Stimulated activated CD8-positive, alpha-beta memory T cell treated with anti-CD3 and anti-CD28 coated beads, Interleukin-4, amount 100 ng/mL, for 1 hour (primary cell): ENCODE measurements at regions not wholly inside any gene's neighbourhood (a gene's known extent, or its start where the extent isn't known, plus 50 kb on each side); places are given as distances from the start of the nearest gene placed in this dataset.
"Not testable (repeated sequence)": the region's sequence is repeated elsewhere in the genome, so short reads cannot be mapped to it uniquely, and the experiment has no call there.

ENCODE experiments used
- DNase-seq, 2 donors: peaks; one replicate each; pipeline ENCODE4 v3.0.0-alpha.2; 2020; ENCODE audit warnings: low read depth in 2 of 2, low spot score in 1 of 2

DNA sequence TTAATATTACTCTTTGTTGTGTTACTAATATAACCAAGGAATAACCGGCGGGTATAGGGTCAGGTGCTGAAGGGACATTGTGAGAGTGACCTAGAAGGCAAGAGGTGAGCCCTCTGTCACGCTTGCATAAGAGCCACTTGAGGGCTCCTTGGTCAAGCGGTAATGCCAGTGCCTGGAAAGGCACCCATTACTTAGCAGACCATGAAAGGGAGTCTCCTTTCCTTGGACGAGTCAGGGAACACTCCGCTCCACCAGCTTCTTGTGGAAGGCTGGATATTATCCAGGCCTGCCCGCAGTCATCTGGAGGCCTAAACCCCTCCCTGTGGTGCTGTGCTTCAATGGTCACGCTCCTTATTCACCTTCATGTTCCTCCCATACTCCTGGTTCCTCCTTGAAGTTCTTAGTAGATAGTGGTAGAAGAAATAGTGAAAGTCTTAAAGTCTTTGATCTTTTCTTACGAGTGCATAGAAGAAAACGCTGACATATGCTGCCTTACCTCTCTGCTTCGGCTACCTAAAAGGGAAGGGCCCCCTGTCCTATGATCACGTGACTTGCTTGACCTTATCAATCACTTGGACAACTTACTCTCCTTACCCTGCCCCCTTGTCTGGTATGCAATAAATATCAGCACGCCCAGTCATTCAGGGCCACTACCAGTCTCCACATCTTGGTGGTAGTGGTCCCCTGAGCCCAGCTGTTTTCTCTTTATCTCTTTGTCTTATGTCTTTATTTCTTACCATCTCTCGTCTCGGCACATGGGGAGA, 59.6 kb upstream of the DMRTB1 start:
- not testable (repeated sequence) for DNase-seq

GRCh38 chr1:53400761-53401674, 58.2 kb upstream of the DMRTB1 start:
- DNase-seq: no peak

DNA sequence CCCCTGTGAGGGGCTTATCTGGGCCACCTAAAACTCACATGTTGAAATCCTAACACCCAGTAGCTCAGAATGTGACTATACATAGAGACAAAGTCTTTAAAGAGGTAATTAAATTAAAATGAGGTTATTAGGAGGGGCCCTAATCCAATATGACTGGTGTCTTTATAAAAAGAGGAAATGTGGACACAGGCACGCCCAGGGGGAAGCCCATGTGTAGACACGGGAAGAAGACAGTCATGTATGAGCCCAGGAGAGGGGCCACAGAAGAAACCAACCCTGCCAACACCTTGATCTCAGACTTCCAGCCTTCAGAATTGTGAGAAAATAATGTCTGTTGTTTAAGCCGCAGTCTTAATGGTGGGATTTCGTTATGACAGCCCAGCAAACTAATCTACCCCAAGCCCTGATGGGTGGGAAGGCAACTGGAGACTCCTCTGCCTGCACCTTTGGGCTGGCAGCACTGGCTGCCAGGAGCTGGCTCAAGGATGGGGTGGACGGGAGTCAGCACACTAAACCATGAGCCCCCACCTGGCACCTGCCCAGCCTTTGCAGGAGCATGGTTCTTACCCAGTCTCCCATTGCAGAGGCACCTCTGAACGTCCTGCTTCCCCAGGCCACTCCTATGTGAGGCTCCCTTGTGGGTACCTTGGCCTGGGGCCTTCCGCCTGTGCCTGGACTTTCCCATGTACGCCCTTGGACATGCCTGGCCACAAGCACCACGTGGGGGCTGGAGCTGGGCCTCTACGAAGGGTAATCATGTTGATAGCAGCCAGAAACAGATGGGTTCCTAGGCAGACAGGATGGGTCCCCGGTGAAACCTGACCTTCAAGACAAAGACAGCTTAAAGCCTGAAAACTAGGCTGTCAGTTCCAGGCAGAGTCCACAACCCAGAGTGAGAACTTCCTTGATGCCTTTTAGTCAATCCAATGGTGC, 57.1 kb upstream of the DMRTB1 start:
- no peak for DNase-seq

GRCh38 chr1:53402891-53403655, 56.1 kb upstream of the DMRTB1 start:
- DNase-seq: no peak

DNA sequence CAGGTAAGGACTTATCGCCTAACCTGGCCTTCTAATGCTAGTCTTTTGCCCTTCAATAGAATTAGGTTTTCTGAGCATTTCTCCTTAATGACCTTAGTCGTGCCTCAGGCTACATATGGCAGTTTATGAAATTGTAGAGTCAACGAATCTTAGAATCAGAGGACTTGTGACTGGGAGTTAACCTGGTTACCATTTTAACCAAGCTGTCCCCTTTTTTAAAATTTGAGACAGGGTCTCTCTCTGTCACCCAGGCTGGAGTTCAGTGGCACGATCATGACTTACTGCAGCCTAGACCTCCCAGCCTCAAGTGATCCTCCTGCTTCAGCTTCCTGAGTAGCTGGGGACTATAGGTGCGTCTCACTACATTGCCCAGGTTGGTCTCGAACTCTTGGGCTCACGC, 53.5 kb upstream of the DMRTB1 start:
- DNase-seq: no peak

DNA sequence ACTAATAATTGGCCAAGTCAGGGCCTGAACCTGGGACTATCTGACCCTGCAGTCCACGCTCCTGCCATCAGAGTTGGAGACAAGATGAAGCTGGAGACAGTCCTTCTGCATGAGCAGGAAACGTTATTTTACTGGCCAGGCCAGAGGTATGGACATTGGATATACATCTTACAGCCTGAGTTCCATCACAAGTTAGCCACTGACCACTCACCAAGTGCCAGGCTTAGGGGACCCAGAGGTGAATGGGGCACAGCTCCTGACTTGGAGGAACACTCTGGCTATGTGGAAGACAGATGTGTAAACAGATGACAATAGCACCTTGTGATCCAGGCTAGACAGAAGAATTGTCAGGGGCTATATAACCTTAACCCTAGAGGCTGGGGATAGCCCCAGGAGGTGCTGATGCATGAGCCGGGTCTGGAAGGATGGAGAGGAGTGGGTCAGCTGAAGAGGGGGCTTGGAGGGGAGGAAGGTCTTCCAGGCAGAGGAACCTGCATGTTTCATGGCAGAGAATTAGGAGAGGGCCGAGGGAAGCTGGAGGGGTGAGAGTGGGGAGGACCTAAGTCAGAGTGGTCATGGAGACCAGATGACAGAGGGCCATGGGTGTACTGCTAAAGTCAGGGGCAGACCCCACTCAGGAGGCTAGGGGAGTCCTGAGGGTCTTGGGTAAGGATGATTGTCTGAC, 52.5 kb upstream of the DMRTB1 start:
- no peak for DNase-seq

DNA sequence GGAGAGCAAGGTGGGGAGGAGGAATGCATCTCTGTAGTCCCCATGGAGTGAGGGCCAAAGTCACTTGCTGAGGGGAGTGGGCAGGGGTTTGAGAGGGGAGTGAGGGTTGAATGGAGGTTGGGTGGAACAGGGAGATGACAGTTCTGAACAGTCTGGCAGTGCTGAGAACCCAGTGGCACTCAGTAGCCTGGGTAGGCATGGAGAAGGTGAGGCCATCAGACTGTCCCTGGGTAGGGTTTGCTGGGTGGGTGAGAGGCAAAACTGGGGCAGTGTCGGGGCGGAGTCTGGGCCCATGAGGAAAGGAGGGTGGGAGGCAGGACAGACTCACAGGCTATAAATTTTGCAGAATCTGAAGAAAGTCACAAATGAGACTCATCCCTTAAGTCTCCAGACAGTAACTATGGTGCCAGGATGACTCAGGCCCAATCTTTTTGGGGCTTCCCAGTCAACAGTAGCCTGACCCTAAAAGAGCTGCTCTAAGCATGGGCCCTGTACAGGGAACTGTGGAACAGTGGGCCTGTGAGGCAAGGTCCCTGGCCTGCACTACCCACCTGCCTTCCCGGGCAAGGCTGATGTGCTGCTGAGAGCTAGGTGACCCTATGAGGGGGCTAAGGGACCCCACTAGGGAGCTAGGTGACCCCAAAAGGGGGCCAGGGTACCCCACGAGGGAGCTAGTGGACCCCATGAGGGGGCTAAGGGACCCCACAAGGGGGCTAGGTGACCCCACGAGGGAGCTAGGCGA, 51.0 kb upstream of the DMRTB1 start:
- DNase-seq: no peak

DNA sequence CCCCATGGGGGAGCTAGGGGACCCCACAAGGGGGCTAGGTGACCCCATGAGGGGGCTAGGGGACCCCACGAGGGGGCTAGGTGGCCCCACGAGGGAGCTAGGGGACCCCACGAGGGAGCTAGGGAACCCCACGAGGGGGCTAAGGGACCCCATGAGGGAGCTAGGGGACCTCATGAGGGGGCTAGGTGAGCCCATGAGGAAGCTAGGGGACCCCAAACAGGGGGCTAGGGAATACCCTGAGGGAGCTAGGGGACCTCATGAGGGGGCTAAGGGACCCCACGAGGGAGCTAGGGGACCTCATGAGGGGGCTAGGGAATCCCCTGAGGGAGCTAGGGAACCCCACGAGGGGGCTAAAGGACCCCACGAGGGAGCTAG, 50.5 kb upstream of the DMRTB1 start:
- no peak for DNase-seq

- DNase-seq: no peak
These were observed 50.0 kb upstream of the DMRTB1 start for GRCh38 chr1:53409233-53409632.
